Uterus (tissue), 3 donors: ENCODE measurements at regions not wholly inside any gene's neighbourhood (a gene's known extent, or its start where the extent isn't known, plus 50 kb on each side); places are given as distances from the start of the nearest gene placed in this dataset.

ENCODE experiments used
- DNase-seq, 2 donors: peaks; one replicate each; pipeline ENCODE4 v3.0.0-alpha.2; 2019 to 2020
- H3K27ac ChIP-seq, 2 donors: fragments of 200-600 bp; sonication (generic); 1 replicate in 1 of 2; 2 replicates in 1 of 2; pipeline ENCODE4 v1.5.1; 2016 to 2018
- H3K27me3 ChIP-seq, 2 donors: fragments of 200-600 bp; sonication (generic); one replicate each; pipeline ENCODE4 v1.5.1; 2018 to 2019; ENCODE audit warnings: control low read depth in 1 of 2
- H3K36me3 ChIP-seq, 2 donors: fragments of 200-600 bp; sonication (generic); one replicate each; pipeline ENCODE4 v1.5.1; 2019; ENCODE audit warnings: control low read depth in 1 of 2
- H3K4me1 ChIP-seq, 2 donors: fragments of 200-600 bp; sonication (generic); one replicate each; pipeline ENCODE4 v1.5.1; 2018 to 2019; ENCODE audit warnings: control low read depth in 1 of 2
- H3K4me3 ChIP-seq, 2 donors: fragments of 200-600 bp; sonication (generic); 1 replicate in 1 of 2; 2 replicates in 1 of 2; pipeline ENCODE4 v1.5.1; 2018 to 2019; ENCODE audit warnings: mild to moderate bottlenecking in 1 of 2
- H3K9me3 ChIP-seq, 2 donors: fragments of 200-600 bp; sonication (generic); one replicate each; pipeline ENCODE4 v1.5.1; 2019; ENCODE audit warnings: control low read depth in 1 of 2
- CTCF ChIP-seq, 4 experiments: fragments of 200-600 bp in 2 of 4; fragments of 450-650 bp in 2 of 4; sonication (generic) in 2 of 4; IDR thresholded peaks; one replicate each; pipeline ENCODE4 v1.5.1; 2016 to 2019; ENCODE audit warnings: antibody characterized with exemption in 4 of 4, mild to moderate bottlenecking in 2 of 4, moderate library complexity in 1 of 4
- POLR2A ChIP-seq, 2 donors: fragments of 450-650 bp; IDR thresholded peaks; one replicate each; pipeline ENCODE4 v1.6.1; 2016; ENCODE audit warnings: antibody characterized with exemption in 2 of 2, mild to moderate bottlenecking in 1 of 2, moderate library complexity in 1 of 2
- intact Hi-C: fragments of 100-400 bp; cut with DNase I; formaldehyde crosslinking; loops from one replicate; pipeline ENCODE4 v1.15.1; 2023; ENCODE audit warnings: low total_unique reads
- donor health status: DM: yes; HTN: yes; CAD: no.

GRCh38 chr6:102582569-102582968 lies 1189.1 kb downstream of the GRIK2 start:
- H3K4me1 ChIP-seq, result no peaks in the 10 kb centered on the region
- intact Hi-C loops, result no loop called here
- no peak overlapping the region for H3K4me3 ChIP-seq
- H3K27me3 ChIP-seq, result no peaks in the 10 kb centered on the region
- TF ChIP-seq CTCF (IDR thresholded peaks at IDR 0.05), result no peak
- TF ChIP-seq POLR2A (IDR thresholded peaks at IDR 0.05), result no peak
- H3K9me3 ChIP-seq, result no peaks in the 10 kb centered on the region
- no peaks in the 10 kb centered on the region for H3K36me3 ChIP-seq
- H3K27ac ChIP-seq, result no peak overlapping the region
- no peak for DNase-seq

GRCh38 chr6:102581378-102582124 lies 1188.0 kb downstream of the GRIK2 start:
- Histone ChIP-seq H3K36me3 (no peaks in the 10 kb centered on the region), H3K4me1 (no peaks in the 10 kb centered on the region), H3K4me3 (no peak overlapping the region), H3K27me3 (no peaks in the 10 kb centered on the region), H3K9me3 (no peaks in the 10 kb centered on the region), H3K27ac (no peak overlapping the region)
- TF ChIP-seq CTCF (IDR thresholded peaks at IDR 0.05) (no peak), POLR2A (IDR thresholded peaks at IDR 0.05) (no peak)
- no peak for DNase-seq
- intact Hi-C loops, result no loop called here

- Histone ChIP-seq H3K9me3 (no peaks in the 10 kb centered on the region), H3K4me3 (no peak overlapping the region), H3K27me3 (no peaks in the 10 kb centered on the region), H3K36me3 (no peaks in the 10 kb centered on the region), H3K4me1 (no peaks in the 10 kb centered on the region), H3K27ac (no peak overlapping the region)
- intact Hi-C loops, result no loop called here
- TF ChIP-seq POLR2A (IDR thresholded peaks at IDR 0.05) (no peak), CTCF (IDR thresholded peaks at IDR 0.05) (no peak)
- DNase-seq, result no peak
Observed at GRCh38 chr6:102571236-102571908, 1177.9 kb downstream of the GRIK2 start.

- H3K4me3 ChIP-seq, result no peak overlapping the region
- H3K27ac ChIP-seq, result no peak overlapping the region
- no peaks in the 10 kb centered on the region for H3K9me3 ChIP-seq
- H3K36me3 ChIP-seq, result no peaks in the 10 kb centered on the region
- H3K27me3 ChIP-seq, result no peaks in the 10 kb centered on the region
- no peaks in the 10 kb centered on the region for H3K4me1 ChIP-seq
- TF ChIP-seq POLR2A (IDR thresholded peaks at IDR 0.05) (no peak), CTCF (IDR thresholded peaks at IDR 0.05) (no peak)
- intact Hi-C loops, result no loop called here
- no peak for DNase-seq
Observed at GRCh38 chr6:102562713-102563112, 1169.2 kb downstream of the GRIK2 start.

GRCh38 chr6:102553214-102553613 lies 1159.7 kb downstream of the GRIK2 start:
- Histone ChIP-seq H3K4me1 (no peaks in the 10 kb centered on the region), H3K9me3 (no peaks in the 10 kb centered on the region), H3K4me3 (no peak overlapping the region), H3K36me3 (no peaks in the 10 kb centered on the region), H3K27ac (no peak overlapping the region), H3K27me3 (no peaks in the 10 kb centered on the region)
- no peak for DNase-seq
- intact Hi-C loops, result no loop called here
- TF ChIP-seq CTCF (IDR thresholded peaks at IDR 0.05) (no peak), POLR2A (IDR thresholded peaks at IDR 0.05) (no peak)
